ENCODE measurements at regions not wholly inside any gene's neighbourhood (a gene's known extent, or its start where the extent isn't known, plus 50 kb on each side); places are given as distances from the start of the nearest gene placed in this dataset.
A peak's percentile ranks its signal among the peaks of the same experiment; 100 is the strongest.

DNA sequence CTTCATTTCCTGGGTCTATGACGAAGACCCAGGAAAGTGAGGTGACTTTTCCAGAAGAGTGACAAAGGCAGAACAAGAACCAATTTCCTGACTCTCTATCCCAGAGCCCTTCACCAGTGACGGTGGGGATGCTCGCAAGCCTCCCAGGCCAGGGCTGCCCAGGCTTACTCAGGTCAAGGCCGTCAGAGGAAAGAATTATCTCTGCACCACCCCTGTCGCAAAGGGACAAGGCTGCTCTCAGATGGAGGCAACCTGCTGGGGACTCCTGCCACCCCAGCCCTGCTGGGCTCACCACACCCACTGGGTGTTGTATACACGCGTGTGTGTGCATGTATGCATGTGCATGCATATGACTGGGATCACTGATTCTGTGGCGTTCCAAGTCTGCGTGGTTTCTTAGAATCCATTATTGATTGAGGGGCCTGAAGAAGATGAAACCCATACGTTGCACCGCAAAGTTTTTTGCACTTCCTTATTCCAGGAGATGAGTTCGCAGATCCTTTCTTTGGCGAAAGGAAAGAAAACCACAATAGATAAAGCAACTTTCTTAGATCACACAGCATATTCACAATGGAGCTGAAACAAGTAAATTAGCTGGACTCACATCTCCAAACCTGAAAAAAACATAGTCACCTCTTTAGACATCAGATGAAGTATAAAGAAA lies 255.8 kb downstream of the RHOU start:
- no peak for FAIRE-seq
- H3K36me3 ChIP-seq (ENCODE audit: control insufficient read depth, insufficient read depth, low read length) = no peaks in the 10 kb centered on the region
- H3K27me3 ChIP-seq (ENCODE audit: control insufficient read depth, insufficient read depth, low read length) = no peaks in the 10 kb centered on the region
- no peak overlapping the region for H3K4me3 ChIP-seq (ENCODE audit: low read depth, low read length)
- no peak for DNase-seq (ENCODE audit: low read depth)
- TF ChIP-seq, protein P1, sequence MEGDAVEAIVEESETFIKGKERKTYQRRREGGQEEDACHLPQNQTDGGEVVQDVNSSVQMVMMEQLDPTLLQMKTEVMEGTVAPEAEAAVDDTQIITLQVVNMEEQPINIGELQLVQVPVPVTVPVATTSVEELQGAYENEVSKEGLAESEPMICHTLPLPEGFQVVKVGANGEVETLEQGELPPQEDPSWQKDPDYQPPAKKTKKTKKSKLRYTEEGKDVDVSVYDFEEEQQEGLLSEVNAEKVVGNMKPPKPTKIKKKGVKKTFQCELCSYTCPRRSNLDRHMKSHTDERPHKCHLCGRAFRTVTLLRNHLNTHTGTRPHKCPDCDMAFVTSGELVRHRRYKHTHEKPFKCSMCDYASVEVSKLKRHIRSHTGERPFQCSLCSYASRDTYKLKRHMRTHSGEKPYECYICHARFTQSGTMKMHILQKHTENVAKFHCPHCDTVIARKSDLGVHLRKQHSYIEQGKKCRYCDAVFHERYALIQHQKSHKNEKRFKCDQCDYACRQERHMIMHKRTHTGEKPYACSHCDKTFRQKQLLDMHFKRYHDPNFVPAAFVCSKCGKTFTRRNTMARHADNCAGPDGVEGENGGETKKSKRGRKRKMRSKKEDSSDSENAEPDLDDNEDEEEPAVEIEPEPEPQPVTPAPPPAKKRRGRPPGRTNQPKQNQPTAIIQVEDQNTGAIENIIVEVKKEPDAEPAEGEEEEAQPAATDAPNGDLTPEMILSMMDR (IDR thresholded peaks at IDR 0.05; ENCODE audit: insufficient read depth, low read length, severe bottlenecking) = no peak

DNA sequence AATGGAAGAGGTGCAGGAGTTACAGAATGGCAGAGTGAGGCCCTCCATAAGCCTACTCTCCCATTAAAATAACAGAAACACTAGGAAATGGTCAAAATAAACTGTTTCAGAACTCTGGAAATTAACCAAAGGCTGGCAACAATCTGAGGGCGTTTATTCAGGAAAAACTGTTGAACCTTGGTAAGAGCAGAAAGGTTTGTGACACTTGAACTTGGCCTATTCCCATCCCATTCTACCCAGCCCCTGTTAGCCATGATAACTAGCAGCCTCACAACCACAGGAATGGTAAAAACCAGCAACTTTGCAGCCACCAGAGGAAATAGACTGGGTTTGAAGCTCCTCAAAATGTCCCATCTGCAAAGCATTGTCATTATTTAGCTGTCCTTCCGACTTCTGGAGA lies 256.8 kb downstream of the RHOU start:
- FAIRE-seq (no peak), DNase-seq (ENCODE audit: low read depth) (no peak)
- Histone ChIP-seq H3K27me3 (ENCODE audit: control insufficient read depth, insufficient read depth, low read length) (no peaks in the 10 kb centered on the region), H3K36me3 (ENCODE audit: control insufficient read depth, insufficient read depth, low read length) (no peaks in the 10 kb centered on the region), H3K4me3 (ENCODE audit: low read depth, low read length) (no peak overlapping the region)
- TF ChIP-seq, protein P1 (IDR thresholded peaks at IDR 0.05; ENCODE audit: insufficient read depth, low read length, severe bottlenecking) = no peak

DNA sequence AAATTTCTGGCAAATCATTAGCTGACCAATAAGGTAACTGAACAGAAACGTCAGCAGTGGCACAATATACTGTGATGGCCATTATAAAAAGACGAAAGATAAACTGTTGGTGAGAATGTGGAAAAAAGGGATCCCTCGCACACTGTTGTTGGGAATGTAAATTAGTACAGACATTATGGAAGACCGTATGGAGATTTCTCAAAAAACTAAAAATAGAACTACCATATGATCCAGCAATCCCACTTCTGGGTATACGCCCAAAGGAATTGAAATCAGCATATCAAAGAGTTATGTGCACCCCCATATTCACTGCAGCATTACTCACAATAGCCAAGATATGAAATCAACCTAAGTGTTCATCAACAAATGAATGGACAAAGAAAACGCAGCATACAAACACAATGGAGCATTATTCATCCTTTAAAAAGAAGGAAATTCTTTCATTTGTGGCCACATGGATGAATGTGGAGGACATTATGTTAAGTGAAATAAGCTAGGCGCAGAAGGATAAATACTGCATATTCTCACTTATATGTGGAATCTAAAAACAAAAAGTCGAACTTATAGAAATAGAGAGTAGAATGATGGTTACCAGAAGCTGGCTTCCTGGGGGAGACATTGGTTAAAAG lies 257.7 kb downstream of the RHOU start:
- Histone ChIP-seq H3K27me3 (ENCODE audit: control insufficient read depth, insufficient read depth, low read length) (no peaks in the 10 kb centered on the region), H3K36me3 (ENCODE audit: control insufficient read depth, insufficient read depth, low read length) (no peaks in the 10 kb centered on the region), H3K4me3 (ENCODE audit: low read depth, low read length) (no peak overlapping the region)
- FAIRE-seq (no peak), DNase-seq (ENCODE audit: low read depth) (no peak)
- TF ChIP-seq, protein P1 (IDR thresholded peaks at IDR 0.05; ENCODE audit: insufficient read depth, low read length, severe bottlenecking) = no peak

DNA sequence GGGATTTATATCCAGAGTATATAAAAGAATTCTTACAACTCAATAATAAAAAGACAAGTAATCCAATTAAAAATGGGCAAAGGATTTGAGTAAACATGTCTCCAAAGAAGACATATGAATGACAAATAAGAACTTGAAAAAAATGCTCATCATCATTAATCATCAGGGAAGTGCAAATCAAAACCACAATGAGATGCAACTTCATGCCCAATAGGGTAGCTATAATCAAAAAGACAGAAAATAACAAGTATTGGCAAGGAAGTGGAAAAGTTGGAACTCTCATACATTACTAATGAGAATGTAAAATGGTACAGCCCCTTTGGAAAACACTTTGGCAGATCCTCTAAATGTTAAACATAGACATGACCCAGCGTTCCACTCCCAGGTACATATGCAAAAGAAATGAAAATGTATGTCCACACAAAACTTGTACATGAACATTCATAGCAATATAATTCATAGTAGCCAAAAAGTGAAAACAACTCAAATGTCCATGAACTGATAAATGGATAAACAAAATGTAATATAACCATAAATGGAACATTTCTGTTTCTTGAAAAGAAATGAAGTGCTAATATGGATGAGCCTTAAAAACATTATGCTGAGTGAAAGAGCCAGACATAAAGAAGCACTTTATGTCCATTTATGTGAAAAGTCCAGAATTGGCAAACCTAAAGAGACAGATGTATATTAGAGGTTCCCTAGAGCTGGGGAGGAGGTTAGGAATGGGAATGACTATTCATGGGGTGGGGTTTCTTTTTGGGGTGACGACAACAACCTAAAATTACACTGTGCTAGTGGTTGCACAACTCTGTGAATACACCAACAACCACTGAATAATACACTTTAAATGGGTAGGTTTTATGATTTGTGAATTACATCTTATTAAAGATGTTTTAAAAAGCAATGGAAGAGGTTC lies 259.7 kb downstream of the RHOU start:
- Histone ChIP-seq H3K27me3 (ENCODE audit: control insufficient read depth, insufficient read depth, low read length) (no peaks in the 10 kb centered on the region), H3K4me3 (ENCODE audit: low read depth, low read length) (no peak overlapping the region), H3K36me3 (ENCODE audit: control insufficient read depth, insufficient read depth, low read length) (no peaks in the 10 kb centered on the region)
- DNase-seq (ENCODE audit: low read depth) = peak; percentile 62
- TF ChIP-seq, protein P1 (IDR thresholded peaks at IDR 0.05; ENCODE audit: insufficient read depth, low read length, severe bottlenecking) = no peak
- no peak for FAIRE-seq

DNA sequence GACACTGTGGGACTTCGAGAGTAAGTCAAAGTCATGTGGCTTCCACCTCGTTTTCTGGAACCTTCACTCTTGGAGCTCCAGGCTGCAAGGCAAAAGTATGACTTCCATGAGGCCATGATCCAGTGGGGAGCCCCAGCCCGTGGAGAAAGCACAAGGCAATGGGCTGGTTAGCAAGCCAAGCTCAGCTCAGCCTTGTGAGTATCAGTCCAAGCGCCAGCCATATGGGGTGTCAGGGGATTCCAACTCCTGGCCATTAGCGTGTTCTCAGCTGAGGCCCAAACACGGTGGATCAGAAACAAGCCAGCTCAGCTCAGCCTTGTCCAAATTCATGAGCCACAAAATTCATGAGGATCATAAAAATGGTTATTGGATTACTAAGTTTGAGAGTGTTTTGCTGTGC lies 261.0 kb downstream of the RHOU start:
- H3K36me3 ChIP-seq (ENCODE audit: control insufficient read depth, insufficient read depth, low read length) = no peaks in the 10 kb centered on the region
- no peaks in the 10 kb centered on the region for H3K27me3 ChIP-seq (ENCODE audit: control insufficient read depth, insufficient read depth, low read length)
- TF ChIP-seq, protein P1 (IDR thresholded peaks at IDR 0.05; ENCODE audit: insufficient read depth, low read length, severe bottlenecking) = no peak
- no peak overlapping the region for H3K4me3 ChIP-seq (ENCODE audit: low read depth, low read length)
- DNase-seq (ENCODE audit: low read depth) (no peak), FAIRE-seq (no peak)

Data from bronchial epithelial cell (primary cell).